GM12878 (cell line): ENCODE measurements at regions not wholly inside any gene's neighbourhood (a gene's known extent, or its start where the extent isn't known, plus 50 kb on each side); places are given as distances from the start of the nearest gene placed in this dataset.
A peak's percentile ranks its signal among the peaks of the same experiment; 100 is the strongest.

Experiments
- ATF3 ChIP-seq: IDR thresholded peaks from 2 replicates; pipeline ENCODE4 v1.6.1; 2011; ENCODE audit warnings: low read depth, mild to moderate bottlenecking, low read length, moderate library complexity, borderline replicate concordance; ENCODE audit errors: extremely low read depth
- BCL11A ChIP-seq: IDR thresholded peaks from 2 replicates; pipeline ENCODE4 v1.6.1; 2011; ENCODE audit warnings: low read depth, low read length
- BRCA1 ChIP-seq: IDR thresholded peaks from 2 replicates; pipeline ENCODE4 v1.6.1; 2011; ENCODE audit warnings: low read depth, low read length, improper control_type of control experiment
- CREM ChIP-seq: IDR thresholded peaks from 2 replicates; pipeline ENCODE4 v1.6.1; 2014; ENCODE audit warnings: antibody characterized with exemption, low read depth
- E2F4 ChIP-seq: IDR thresholded peaks from 2 replicates; pipeline ENCODE4 v1.6.1; 2012; ENCODE audit warnings: low read depth, low read length, improper control_type of control experiment
- GATAD2B ChIP-seq: fragments of 450-650 bp; conservative IDR thresholded peaks from 2 replicates; pipeline ENCODE4 v1.6.1; 2017; ENCODE audit warnings: low read depth, mild to moderate bottlenecking, moderate library complexity
- LARP7 ChIP-seq: fragments of 450-650 bp; IDR thresholded peaks from 2 replicates; pipeline ENCODE4 v1.6.1; 2017; ENCODE audit warnings: mild to moderate bottlenecking
- NBN ChIP-seq: fragments of 450-650 bp; IDR thresholded peaks from 2 replicates; pipeline ENCODE4 v1.6.1; 2016
- NFYA ChIP-seq: IDR thresholded peaks from 2 replicates; pipeline ENCODE4 v1.6.1; 2011; ENCODE audit warnings: low read depth, mild to moderate bottlenecking, low read length, improper control_type of control experiment, borderline replicate concordance
- POLR2A ChIP-seq: IDR thresholded peaks from 2 replicates; pipeline ENCODE4 v1.6.1; 2011; ENCODE audit warnings: low read depth, mild to moderate bottlenecking, low read length
- RCOR1 ChIP-seq: conservative IDR thresholded peaks from 2 replicates; pipeline ENCODE4 v1.6.1; 2012; ENCODE audit warnings: low read depth, low read length, improper control_type of control experiment
- REST ChIP-seq: IDR thresholded peaks from 2 replicates; pipeline ENCODE4 v1.6.1; 2012; ENCODE audit warnings: mild to moderate bottlenecking, low read depth, low read length
- SIX5 ChIP-seq: IDR thresholded peaks from 2 replicates; pipeline ENCODE4 v1.6.1; 2011; ENCODE audit warnings: mild to moderate bottlenecking, low read depth, low read length, moderate library complexity; ENCODE audit not compliant: severe bottlenecking
- SMARCA5 ChIP-seq: fragments of 450-650 bp; IDR thresholded peaks from 2 replicates; pipeline ENCODE4 v1.6.1; 2017; ENCODE audit warnings: mild to moderate bottlenecking
- SMC3 ChIP-seq: IDR thresholded peaks from 2 replicates; pipeline ENCODE4 v1.6.1; 2011; ENCODE audit warnings: low read length, improper control_type of control experiment, borderline replicate concordance
- SREBF1 ChIP-seq: IDR thresholded peaks from 2 replicates; pipeline ENCODE4 v1.6.1; 2012; ENCODE audit warnings: mild to moderate bottlenecking, low read length
- SUPT20H ChIP-seq: IDR thresholded peaks from 2 replicates; pipeline ENCODE4 v1.6.1; 2011; ENCODE audit warnings: low read depth, mild to moderate bottlenecking, low read length, moderate library complexity, borderline replicate concordance; ENCODE audit not compliant: control insufficient read depth
- USF1 ChIP-seq: IDR thresholded peaks from 2 replicates; pipeline ENCODE4 v1.6.1; 2011; ENCODE audit warnings: borderline replicate concordance, low read depth, mild to moderate bottlenecking, moderate library complexity, mixed read lengths, low read length; ENCODE audit not compliant: insufficient read depth; ENCODE audit errors: extremely low read length
- ZNF207 ChIP-seq: fragments of 450-650 bp; IDR thresholded peaks from 2 replicates; pipeline ENCODE4 v1.6.1; 2014; ENCODE audit warnings: antibody characterized with exemption, mild to moderate bottlenecking, borderline replicate concordance
- ZNF217 ChIP-seq: fragments of 450-650 bp; IDR thresholded peaks from 2 replicates; pipeline ENCODE4 v1.6.1; 2017; ENCODE audit warnings: antibody characterized with exemption, mild to moderate bottlenecking
- ZNF24 ChIP-seq: fragments of 450-650 bp; IDR thresholded peaks from 2 replicates; pipeline ENCODE4 v1.6.1; 2017; ENCODE audit warnings: antibody characterized with exemption, mild to moderate bottlenecking
- ZNF687 ChIP-seq: fragments of 450-650 bp; IDR thresholded peaks from 2 replicates; pipeline ENCODE4 v1.6.1; 2017; ENCODE audit warnings: mild to moderate bottlenecking, moderate library complexity

GRCh38 chr3:56917361-56918110 is 115.8 kb upstream of the ARHGEF3 start (continued):
- TF ChIP-seq ZNF687 (no peak), ZNF207 (no peak), POLR2A (no peak), E2F4 (no peak), SIX5 (no peak), BCL11A (peak; percentile 82), ZNF24 (peak; percentile 23; the same call in 1 of the 2 replicates), USF1 (no peak), ZNF217 (no peak; the same call in 1 of the 2 replicates), NBN (peak; percentile 39; the same call in 1 of the 2 replicates), SUPT20H (no peak), CREM (peak; percentile 35; the same call in 1 of the 2 replicates), SMARCA5 (no peak), ATF3 (no peak), GATAD2B (no peak; the same call in 1 of the 2 replicates), RCOR1 (0 out of 2 replicates have a peak, but pooled peaks have one; percentile 67), NFYA (no peak), SREBF1 (no peak), SMC3 (no peak), LARP7 (no peak), BRCA1 (no peak), REST (no peak)
